HG02870 (cell line): ENCODE measurements at regions not wholly inside any gene's neighbourhood (a gene's known extent, or its start where the extent isn't known, plus 50 kb on each side); places are given as distances from the start of the nearest gene placed in this dataset.

Experiments used
- ATAC-seq: cut with Tn5 transposase; IDR thresholded peaks from one replicate; pipeline ENCODE4 v1.9.1; 2021; ENCODE audit warnings: mild to moderate bottlenecking, moderate library complexity; ENCODE audit not compliant: unreplicated experiment

GRCh38 chr17:68182011-68182306, 65.9 kb upstream of the AMZ2 start:
- ATAC-seq: peak; percentile 31

GRCh38 chr17:68182940-68183551, 64.8 kb upstream of the AMZ2 start:
- no peak for ATAC-seq

GRCh38 chr17:68184141-68184571, 63.7 kb upstream of the AMZ2 start:
- ATAC-seq: no peak

GRCh38 chr17:68184816-68185436, 62.9 kb upstream of the AMZ2 start:
- ATAC-seq: peak; percentile 62

- ATAC-seq: no peak
These were observed 62.0 kb upstream of the AMZ2 start for GRCh38 chr17:68185820-68186219.

GRCh38 chr17:68190495-68190894, 57.3 kb upstream of the AMZ2 start:
- ATAC-seq: no peak

GRCh38 chr17:68195667-68196393, 52.0 kb upstream of the AMZ2 start:
- no peak for ATAC-seq

GRCh38 chr17:68196394-68197090, 51.3 kb upstream of the AMZ2 start:
- ATAC-seq: no peak

- ATAC-seq: no peak
These were observed 50.5 kb upstream of the AMZ2 start for GRCh38 chr17:68197091-68197996.

- no peak for ATAC-seq
These were observed 49.6 kb upstream of the AMZ2 start for GRCh38 chr17:68197997-68198930.
